ENCODE measurements at regions not wholly inside any gene's neighbourhood (a gene's known extent, or its start where the extent isn't known, plus 50 kb on each side); places are given as distances from the start of the nearest gene placed in this dataset.
A peak's percentile ranks its signal among the peaks of the same experiment; 100 is the strongest.

DNA sequence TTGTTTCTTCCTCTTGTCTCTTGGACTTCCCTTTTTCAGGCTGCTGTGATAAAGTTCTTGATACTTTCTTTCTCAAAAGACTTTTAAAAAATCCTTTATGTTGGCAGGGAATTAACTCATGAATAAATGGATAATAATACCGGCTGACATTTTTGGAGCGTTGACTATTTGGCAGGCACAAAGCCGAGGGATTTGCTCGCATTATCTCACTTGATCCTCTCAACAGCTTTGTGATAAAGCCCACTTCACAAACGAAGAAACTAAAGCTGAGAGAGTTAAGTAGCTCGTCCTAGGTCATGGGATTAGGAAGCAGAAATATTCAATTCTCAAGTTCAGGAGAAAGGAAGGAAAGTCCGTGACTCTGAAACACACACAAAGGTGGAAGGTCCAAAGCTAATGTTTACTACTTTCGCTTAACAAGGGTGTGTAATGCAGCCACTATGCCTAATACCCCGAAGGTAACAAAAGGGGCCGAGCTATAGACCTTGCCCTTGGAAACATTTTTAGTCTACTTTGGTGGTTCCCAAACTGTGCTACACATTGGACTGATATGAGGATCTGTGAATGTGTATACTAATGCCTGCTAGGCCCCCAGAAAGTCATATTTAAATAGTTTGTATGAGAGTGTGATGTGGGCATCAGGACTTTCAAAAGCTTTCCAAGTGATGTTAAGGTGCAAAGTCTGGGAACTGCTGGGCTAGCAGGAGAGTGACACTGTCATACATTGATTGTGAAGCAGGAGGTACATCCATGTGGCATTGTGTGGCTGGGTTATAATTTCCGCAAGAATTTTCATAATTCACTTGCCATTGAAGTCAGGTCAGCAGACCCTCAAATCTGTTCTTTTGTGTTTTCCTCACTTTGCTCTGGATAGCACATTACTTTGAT, 508.4 kb downstream of the PLCL1 start:
- Histone ChIP-seq H3K27ac (ENCODE audit: low read length) (no peak overlapping the region), H2AFZ (ENCODE audit: low read depth, low read length) (no peak overlapping the region), H3K36me3 (replicated peaks; ENCODE audit: low read depth, low read length) (no peaks in the 10 kb centered on the region), H3K4me1 (ENCODE audit: low read length) (peaks cover 10% of the 10 kb centered on the region), H3K4me2 (ENCODE audit: low read length) (0 out of 2 replicates have a peak overlapping the region, but pooled peaks have one; percentile 10), H3K9me3 (ENCODE audit: insufficient read depth, low read length) (no peaks in the 10 kb centered on the region), H3K4me3 (ENCODE audit: low read length) (no peak overlapping the region), H3K27me3 (ENCODE audit: low read depth, low read length) (peaks cover 33% of the 10 kb centered on the region), H3K9ac (ENCODE audit: low read length) (no peak overlapping the region), H4K20me1 (ENCODE audit: insufficient read depth, low read length) (no peaks in the 10 kb centered on the region), H3K79me2 (ENCODE audit: low read length) (no peaks in the 10 kb centered on the region)
- TF ChIP-seq, protein P1, sequence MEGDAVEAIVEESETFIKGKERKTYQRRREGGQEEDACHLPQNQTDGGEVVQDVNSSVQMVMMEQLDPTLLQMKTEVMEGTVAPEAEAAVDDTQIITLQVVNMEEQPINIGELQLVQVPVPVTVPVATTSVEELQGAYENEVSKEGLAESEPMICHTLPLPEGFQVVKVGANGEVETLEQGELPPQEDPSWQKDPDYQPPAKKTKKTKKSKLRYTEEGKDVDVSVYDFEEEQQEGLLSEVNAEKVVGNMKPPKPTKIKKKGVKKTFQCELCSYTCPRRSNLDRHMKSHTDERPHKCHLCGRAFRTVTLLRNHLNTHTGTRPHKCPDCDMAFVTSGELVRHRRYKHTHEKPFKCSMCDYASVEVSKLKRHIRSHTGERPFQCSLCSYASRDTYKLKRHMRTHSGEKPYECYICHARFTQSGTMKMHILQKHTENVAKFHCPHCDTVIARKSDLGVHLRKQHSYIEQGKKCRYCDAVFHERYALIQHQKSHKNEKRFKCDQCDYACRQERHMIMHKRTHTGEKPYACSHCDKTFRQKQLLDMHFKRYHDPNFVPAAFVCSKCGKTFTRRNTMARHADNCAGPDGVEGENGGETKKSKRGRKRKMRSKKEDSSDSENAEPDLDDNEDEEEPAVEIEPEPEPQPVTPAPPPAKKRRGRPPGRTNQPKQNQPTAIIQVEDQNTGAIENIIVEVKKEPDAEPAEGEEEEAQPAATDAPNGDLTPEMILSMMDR (IDR thresholded peaks at IDR 0.05; ENCODE audit: low read depth, low read length): no peak
- TF ChIP-seq EZH2phosphoT487 (IDR thresholded peaks at IDR 0.05; ENCODE audit: low read depth): no peak

DNA sequence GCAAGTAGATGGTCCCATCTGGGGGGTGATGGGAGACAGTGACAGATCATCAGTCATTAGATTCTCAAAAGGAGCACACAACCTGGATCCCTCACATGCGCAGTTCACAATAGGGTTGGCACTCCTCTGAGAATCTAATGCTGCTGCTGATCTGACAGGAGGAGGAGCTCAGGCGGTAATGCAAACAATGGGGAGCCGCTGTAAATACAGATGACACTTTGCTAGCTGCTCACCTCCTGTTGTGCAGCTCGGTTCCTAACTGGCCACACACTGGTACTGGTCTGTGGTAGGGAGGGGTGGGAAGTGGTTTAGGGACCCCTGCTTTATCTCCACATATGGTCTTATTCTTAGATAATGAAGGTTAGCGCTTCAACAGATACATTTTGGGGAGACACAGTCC, 506.6 kb downstream of the PLCL1 start:
- H3K4me3 ChIP-seq (ENCODE audit: low read length): no peak overlapping the region
- H3K9me3 ChIP-seq (ENCODE audit: insufficient read depth, low read length): no peaks in the 10 kb centered on the region
- H3K36me3 ChIP-seq (replicated peaks; ENCODE audit: low read depth, low read length): no peaks in the 10 kb centered on the region
- H3K79me2 ChIP-seq (ENCODE audit: low read length): no peaks in the 10 kb centered on the region
- H3K4me1 ChIP-seq (ENCODE audit: low read length): peaks cover 10% of the 10 kb centered on the region
- H3K27ac ChIP-seq (ENCODE audit: low read length): no peak overlapping the region
- H3K9ac ChIP-seq (ENCODE audit: low read length): no peak overlapping the region
- H2AFZ ChIP-seq (ENCODE audit: low read depth, low read length): no peak overlapping the region
- no peak for TF ChIP-seq EZH2phosphoT487 (IDR thresholded peaks at IDR 0.05; ENCODE audit: low read depth)
- TF ChIP-seq, protein P1 (IDR thresholded peaks at IDR 0.05; ENCODE audit: low read depth, low read length): no peak
- no peaks in the 10 kb centered on the region for H4K20me1 ChIP-seq (ENCODE audit: insufficient read depth, low read length)
- H3K4me2 ChIP-seq (ENCODE audit: low read length): no peak overlapping the region
- peaks cover 30% of the 10 kb centered on the region for H3K27me3 ChIP-seq (ENCODE audit: low read depth, low read length)

DNA sequence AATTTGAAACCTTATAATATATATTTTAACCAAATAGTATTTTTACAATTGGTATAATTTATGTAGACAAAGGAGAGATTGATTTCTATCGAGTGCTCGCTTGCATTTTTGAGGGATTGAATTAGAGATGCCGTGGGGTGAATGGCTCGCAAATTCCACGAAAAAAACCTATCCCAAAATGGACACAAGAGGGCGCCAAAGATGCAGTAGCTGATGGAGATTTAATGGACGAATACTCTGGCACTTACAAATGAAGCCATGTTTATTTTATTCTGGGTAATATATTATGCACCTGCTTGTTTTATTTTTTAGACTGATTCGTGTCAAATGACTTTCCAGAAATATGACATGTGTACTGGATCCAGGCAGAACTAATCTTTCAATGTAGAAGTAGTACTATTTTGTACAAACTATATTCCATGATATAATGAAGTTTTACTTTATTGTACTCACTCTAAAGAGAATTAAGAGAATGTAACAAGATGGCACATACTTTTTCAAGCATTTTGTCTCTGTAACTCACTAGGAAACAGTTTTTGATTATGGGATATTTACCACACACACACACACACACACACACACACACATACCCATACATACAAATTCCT, 505.4 kb downstream of the PLCL1 start:
- Histone ChIP-seq H3K4me1 (ENCODE audit: low read length) (peaks cover 10% of the 10 kb centered on the region), H3K4me3 (ENCODE audit: low read length) (no peak overlapping the region), H3K79me2 (ENCODE audit: low read length) (no peaks in the 10 kb centered on the region), H3K4me2 (ENCODE audit: low read length) (no peak overlapping the region), H4K20me1 (ENCODE audit: insufficient read depth, low read length) (no peaks in the 10 kb centered on the region), H2AFZ (ENCODE audit: low read depth, low read length) (no peak overlapping the region), H3K27me3 (ENCODE audit: low read depth, low read length) (peaks cover 23% of the 10 kb centered on the region), H3K9ac (ENCODE audit: low read length) (no peak overlapping the region), H3K36me3 (replicated peaks; ENCODE audit: low read depth, low read length) (no peaks in the 10 kb centered on the region), H3K9me3 (ENCODE audit: insufficient read depth, low read length) (no peaks in the 10 kb centered on the region), H3K27ac (ENCODE audit: low read length) (no peak overlapping the region)
- TF ChIP-seq EZH2phosphoT487 (IDR thresholded peaks at IDR 0.05; ENCODE audit: low read depth): no peak
- TF ChIP-seq, protein P1 (IDR thresholded peaks at IDR 0.05; ENCODE audit: low read depth, low read length): peak; percentile 76

DNA sequence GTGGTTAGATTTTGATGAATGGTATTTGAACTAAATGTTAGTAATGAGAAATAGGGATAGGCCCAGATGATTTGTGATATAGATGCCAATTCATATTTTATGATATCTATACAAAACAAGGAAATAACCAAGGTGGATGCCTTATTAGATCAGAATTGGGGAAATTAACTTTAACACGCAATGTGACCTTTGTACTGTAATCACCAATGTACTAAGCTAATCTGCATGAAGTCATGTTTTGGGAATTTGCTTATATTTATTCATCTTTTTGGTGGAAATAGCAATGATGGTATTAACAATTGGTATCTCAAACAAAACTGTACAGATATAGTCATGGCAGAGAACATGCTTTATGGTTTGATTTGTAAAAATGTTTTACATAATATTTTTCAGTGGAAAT, 504.7 kb downstream of the PLCL1 start:
- H3K9me3 ChIP-seq (ENCODE audit: insufficient read depth, low read length): no peaks in the 10 kb centered on the region
- no peak overlapping the region for H3K9ac ChIP-seq (ENCODE audit: low read length)
- H3K36me3 ChIP-seq (replicated peaks; ENCODE audit: low read depth, low read length): no peaks in the 10 kb centered on the region
- H4K20me1 ChIP-seq (ENCODE audit: insufficient read depth, low read length): no peaks in the 10 kb centered on the region
- TF ChIP-seq EZH2phosphoT487 (IDR thresholded peaks at IDR 0.05; ENCODE audit: low read depth): no peak
- TF ChIP-seq, protein P1 (IDR thresholded peaks at IDR 0.05; ENCODE audit: low read depth, low read length): no peak
- no peaks in the 10 kb centered on the region for H3K79me2 ChIP-seq (ENCODE audit: low read length)
- H2AFZ ChIP-seq (ENCODE audit: low read depth, low read length): no peak overlapping the region
- H3K4me1 ChIP-seq (ENCODE audit: low read length): peaks cover 10% of the 10 kb centered on the region
- H3K27me3 ChIP-seq (ENCODE audit: low read depth, low read length): peaks cover 19% of the 10 kb centered on the region
- no peak overlapping the region for H3K4me2 ChIP-seq (ENCODE audit: low read length)
- no peak overlapping the region for H3K27ac ChIP-seq (ENCODE audit: low read length)
- H3K4me3 ChIP-seq (ENCODE audit: low read length): no peak overlapping the region

Measured in OCI-LY3 (cell line).